HEK293T (cell line): ENCODE measurements at regions not wholly inside any gene's neighbourhood (a gene's known extent, or its start where the extent isn't known, plus 50 kb on each side); places are given as distances from the start of the nearest gene placed in this dataset.

ENCODE experiments used
- CTCF ChIA-PET: fragments of 350-600 bp; formaldehyde crosslinking; extraction: SDS; loops from one replicate; lab custom pipeline; 2021; ENCODE audit warnings: antibody characterized with exemption, inconsistent platforms; lab: Yijun Ruan, JAX
- POLR2A ChIA-PET: fragments of 350-600 bp; formaldehyde crosslinking; extraction: SDS; loops from one replicate; lab custom pipeline; 2020; ENCODE audit warnings: antibody characterized with exemption, inconsistent platforms; lab: Yijun Ruan, JAX
- DNase-seq: peaks from one replicate; pipeline ENCODE4 v3.0.0; 2012; ENCODE audit warnings: mixed read lengths; ENCODE audit errors: extremely low spot score
- ARNT ChIP-seq: fragments of 450-650 bp; IDR thresholded peaks from 2 replicates; pipeline ENCODE4 v1.6.1; 2017; ENCODE audit warnings: mild to moderate bottlenecking
- BHLHE40 ChIP-seq: fragments of 450-650 bp; IDR thresholded peaks from 2 replicates; pipeline ENCODE4 v1.6.1; 2016; ENCODE audit warnings: mild to moderate bottlenecking, moderate library complexity, borderline replicate concordance
- CTBP1 ChIP-seq: fragments of 450-650 bp; IDR thresholded peaks from 2 replicates; pipeline ENCODE4 v1.6.1; 2016; ENCODE audit warnings: borderline replicate concordance
- ELF4 ChIP-seq: fragments of 450-650 bp; IDR thresholded peaks from 2 replicates; pipeline ENCODE4 v1.6.1; 2017; ENCODE audit warnings: antibody characterized with exemption
- FOXA1 ChIP-seq: fragments of 450-650 bp; IDR thresholded peaks from 2 replicates; pipeline ENCODE4 v1.6.1; 2016; ENCODE audit warnings: mild to moderate bottlenecking
- FOXK2 ChIP-seq: fragments of 450-650 bp; IDR thresholded peaks from 2 replicates; pipeline ENCODE4 v1.6.1; 2016; ENCODE audit warnings: mild to moderate bottlenecking
- FOXM1 ChIP-seq: fragments of 450-650 bp; IDR thresholded peaks from 2 replicates; pipeline ENCODE4 v1.6.1; 2017; ENCODE audit warnings: mild to moderate bottlenecking, borderline replicate concordance
- HDGF ChIP-seq: fragments of 450-650 bp; IDR thresholded peaks from 2 replicates; pipeline ENCODE4 v1.6.1; 2017; ENCODE audit warnings: antibody characterized with exemption, borderline replicate concordance
- L3MBTL2 ChIP-seq: fragments of 450-650 bp; conservative IDR thresholded peaks from 2 replicates; pipeline ENCODE4 v1.6.1; 2016; ENCODE audit warnings: mild to moderate bottlenecking
- LEF1 ChIP-seq: fragments of 450-650 bp; IDR thresholded peaks from 2 replicates; pipeline ENCODE4 v1.6.1; 2017; ENCODE audit warnings: mild to moderate bottlenecking, borderline replicate concordance
- NFRKB ChIP-seq: fragments of 450-650 bp; IDR thresholded peaks from 2 replicates; pipeline ENCODE4 v1.6.1; 2016; ENCODE audit warnings: mild to moderate bottlenecking, moderate library complexity
- PKNOX1 ChIP-seq: fragments of 450-650 bp; IDR thresholded peaks from 2 replicates; pipeline ENCODE4 v1.6.1; 2016
- SP1 ChIP-seq: fragments of 450-650 bp; IDR thresholded peaks from 2 replicates; pipeline ENCODE4 v1.6.1; 2017
- SUZ12 ChIP-seq: fragments of 450-650 bp; IDR thresholded peaks from 2 replicates; pipeline ENCODE4 v1.6.1; 2016; ENCODE audit warnings: mild to moderate bottlenecking
- TARDBP ChIP-seq: fragments of 450-650 bp; IDR thresholded peaks from 2 replicates; pipeline ENCODE4 v1.6.1; 2016
- ZNF384 ChIP-seq: fragments of 450-650 bp; IDR thresholded peaks from 2 replicates; pipeline ENCODE4 v1.6.1; 2016

- ChIA-PET POLR2A (no interaction called here), CTCF (no interaction called here)
- no peak for DNase-seq
- no peak for TF ChIP-seq CTBP1
- TF ChIP-seq L3MBTL2 = no peak
Observed at GRCh38 chr4:100679926-100680325, 162.1 kb upstream of the EMCN start.

DNA sequence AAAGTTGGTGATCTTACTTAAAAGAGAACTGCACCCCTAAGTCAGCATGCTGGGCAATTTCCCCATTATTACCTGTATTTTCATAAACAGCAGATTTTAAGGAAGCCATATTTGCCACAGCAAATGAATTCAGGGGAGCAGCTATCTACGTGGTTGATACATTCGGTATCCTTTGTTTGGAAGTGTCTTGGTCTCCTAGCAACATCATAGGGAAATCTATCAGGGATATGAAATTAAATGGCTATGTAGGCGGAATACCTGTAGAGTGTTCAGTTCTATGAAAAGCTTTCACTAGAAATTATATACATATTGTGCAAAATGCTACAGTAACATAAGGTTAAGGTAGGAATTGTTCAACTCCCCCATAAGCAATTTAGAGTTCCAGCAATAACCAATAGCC lies 157.2 kb upstream of the EMCN start:
- TF ChIP-seq SUZ12 = no peak
- TF ChIP-seq HDGF = no peak
- TF ChIP-seq ZNF384 = no peak
- TF ChIP-seq L3MBTL2 = no peak
- no peak for TF ChIP-seq TARDBP
- no peak for TF ChIP-seq PKNOX1
- no peak for TF ChIP-seq CTBP1
- no peak for TF ChIP-seq FOXM1
- TF ChIP-seq FOXA1 = no peak
- no peak for TF ChIP-seq NFRKB
- no peak for TF ChIP-seq LEF1
- TF ChIP-seq FOXK2 = no peak
- TF ChIP-seq ELF4 = no peak
- TF ChIP-seq SP1 = no peak
- TF ChIP-seq ARNT = no peak
- TF ChIP-seq BHLHE40 = no peak
- no peak for DNase-seq
- ChIA-PET POLR2A (no interaction called here), CTCF (no interaction called here)

DNA sequence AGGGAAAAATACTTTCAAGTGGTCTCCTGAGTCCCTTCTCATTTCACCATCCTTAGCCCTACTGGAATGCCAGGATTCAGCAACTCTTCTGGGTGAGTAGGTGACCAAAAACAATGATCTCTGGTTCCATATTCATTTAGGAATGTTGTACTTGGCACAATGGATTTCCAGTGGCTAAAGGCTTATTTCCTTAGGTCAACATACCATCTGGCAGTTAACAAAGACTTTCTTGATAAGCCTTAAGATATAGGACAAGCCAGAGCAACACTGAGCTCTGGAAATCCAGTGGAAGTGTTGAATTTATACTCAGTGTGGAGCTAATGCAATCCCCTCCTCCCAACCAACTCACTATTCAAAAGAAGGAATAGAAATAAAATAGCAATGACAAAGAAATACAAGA lies 139.4 kb upstream of the EMCN start:
- CTCF ChIA-PET = no interaction called here
- TF ChIP-seq CTBP1 (no peak), PKNOX1 (no peak), ZNF384 (no peak), HDGF (no peak), NFRKB (no peak), L3MBTL2 (no peak), FOXK2 (no peak), ARNT (no peak), LEF1 (no peak), FOXA1 (no peak), FOXM1 (no peak), TARDBP (no peak), SUZ12 (no peak), SP1 (no peak), ELF4 (no peak)
- DNase-seq = no peak

GRCh38 chr4:100651499-100652175 lies 133.8 kb upstream of the EMCN start:
- ChIA-PET POLR2A (no interaction called here), CTCF (no interaction called here)
- DNase-seq = no peak
- TF ChIP-seq PKNOX1 (no peak), ARNT (no peak), SP1 (no peak), ZNF384 (no peak), ELF4 (no peak), CTBP1 (no peak)

More for the DNA sequence above, 139.4 kb upstream of the EMCN start:
- POLR2A ChIA-PET = no interaction called here

DNA sequence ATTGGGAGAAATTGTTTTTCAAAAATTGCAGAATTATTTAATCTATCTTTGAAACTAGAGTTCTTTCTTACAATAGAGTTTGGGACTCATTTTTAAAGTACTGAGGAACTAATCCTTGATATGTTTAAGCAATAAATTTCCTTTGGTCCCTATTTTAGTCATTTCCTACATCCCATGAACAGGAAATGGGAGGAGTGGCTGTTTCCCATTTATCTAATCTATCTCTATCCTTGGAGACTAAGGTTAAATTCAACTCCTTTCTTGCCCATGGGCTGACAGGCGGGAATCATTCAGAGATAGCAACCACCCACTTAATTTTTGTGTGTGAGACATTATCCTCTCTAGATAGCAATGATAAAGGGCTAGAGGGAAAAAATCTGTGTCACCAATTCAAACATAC lies 131.6 kb upstream of the EMCN start:
- POLR2A ChIA-PET = no interaction called here
- DNase-seq = no peak
- CTCF ChIA-PET = no interaction called here
- no peak for TF ChIP-seq SP1
- no peak for TF ChIP-seq FOXM1
- no peak for TF ChIP-seq LEF1
- no peak for TF ChIP-seq FOXA1
- TF ChIP-seq FOXK2 = no peak
- no peak for TF ChIP-seq HDGF
- no peak for TF ChIP-seq TARDBP
- no peak for TF ChIP-seq ARNT
- no peak for TF ChIP-seq PKNOX1
- no peak for TF ChIP-seq ELF4
- no peak for TF ChIP-seq NFRKB
- TF ChIP-seq L3MBTL2 = no peak
- no peak for TF ChIP-seq CTBP1
- TF ChIP-seq ZNF384 = no peak
- TF ChIP-seq BHLHE40 = no peak
- TF ChIP-seq SUZ12 = no peak

- no peak for DNase-seq
- ChIA-PET POLR2A (no interaction called here), CTCF (no interaction called here)
- TF ChIP-seq NFRKB (no peak), PKNOX1 (no peak), ZNF384 (no peak), ARNT (no peak), LEF1 (no peak), FOXM1 (no peak), CTBP1 (no peak), ELF4 (no peak), HDGF (no peak), BHLHE40 (no peak), TARDBP (no peak), SP1 (no peak)
Observed at GRCh38 chr4:100644150-100644549, 126.3 kb upstream of the EMCN start.
